Stimulated activated CD8-positive, alpha-beta memory T cell treated with anti-CD3 and anti-CD28 coated beads, Interleukin-12 subunit alpha, Interleukin-12 subunit beta, amount 100 ng/mL, for 4 hours (primary cell): ENCODE measurements at regions not wholly inside any gene's neighbourhood (a gene's known extent, or its start where the extent isn't known, plus 50 kb on each side); places are given as distances from the start of the nearest gene placed in this dataset.

Experiments
- DNase-seq: peaks from one replicate; pipeline ENCODE4 v3.0.0-alpha.2; 2020; ENCODE audit warnings: low read depth

GRCh38 chr6:106035655-106036054 is 50.5 kb upstream of the PRDM1 start:
- no peak for DNase-seq

GRCh38 chr6:106033806-106034205 is 52.3 kb upstream of the PRDM1 start:
- no peak for DNase-seq

- no peak for DNase-seq
These were observed 58.4 kb upstream of the PRDM1 start for GRCh38 chr6:106027758-106028157.

GRCh38 chr6:106026748-106027715 is 59.1 kb upstream of the PRDM1 start:
- no peak for DNase-seq

- DNase-seq = no peak
These were observed 60.5 kb upstream of the PRDM1 start for GRCh38 chr6:106025655-106026054.

GRCh38 chr6:106022801-106023200 is 63.3 kb upstream of the PRDM1 start:
- DNase-seq = no peak

- no peak for DNase-seq
These were observed 68.7 kb upstream of the PRDM1 start for GRCh38 chr6:106017454-106017853.

- DNase-seq = no peak
These were observed 71.2 kb upstream of the PRDM1 start for GRCh38 chr6:106014955-106015354.

GRCh38 chr6:106011476-106011875 is 74.7 kb upstream of the PRDM1 start:
- no peak for DNase-seq

- DNase-seq = no peak
These were observed 80.2 kb upstream of the PRDM1 start for GRCh38 chr6:106005954-106006353.

GRCh38 chr6:106005013-106005412 is 81.1 kb upstream of the PRDM1 start:
- DNase-seq = no peak

GRCh38 chr6:106003268-106003987 is 82.7 kb upstream of the PRDM1 start:
- no peak for DNase-seq

- DNase-seq = no peak
These were observed 84.1 kb upstream of the PRDM1 start for GRCh38 chr6:106002005-106002404.

GRCh38 chr6:106000935-106001334 is 85.2 kb upstream of the PRDM1 start:
- DNase-seq = no peak

- DNase-seq = no peak
These were observed 88.7 kb upstream of the PRDM1 start for GRCh38 chr6:105997482-105997881.

- DNase-seq = no peak
These were observed 90.7 kb upstream of the PRDM1 start for GRCh38 chr6:105995391-105995865.

- DNase-seq = peak; percentile 17
These were observed 91.3 kb upstream of the PRDM1 start for GRCh38 chr6:105994591-105995390.

GRCh38 chr6:105994118-105994590 is 92.0 kb upstream of the PRDM1 start:
- no peak for DNase-seq

- no peak for DNase-seq
These were observed 92.6 kb upstream of the PRDM1 start for GRCh38 chr6:105993341-105994117.

- DNase-seq = peak; percentile 80
These were observed 93.7 kb upstream of the PRDM1 start for GRCh38 chr6:105992315-105992961.
